Hepatocyte (in vitro differentiated cells): ENCODE measurements at regions not wholly inside any gene's neighbourhood (a gene's known extent, or its start where the extent isn't known, plus 50 kb on each side); places are given as distances from the start of the nearest gene placed in this dataset.
A peak's percentile ranks its signal among the peaks of the same experiment; 100 is the strongest.

ENCODE experiments used
- DNase-seq: peaks from one replicate; pipeline ENCODE4 v3.0.0-alpha.2; 2016; ENCODE audit warnings: low spot score
- H2AFZ ChIP-seq: fragments of 200-600 bp; sonication (generic); 2 replicates; pipeline ENCODE4 v1.6.0; 2016; ENCODE audit warnings: antibody characterized with exemption, mild to moderate bottlenecking
- H3K27ac ChIP-seq: fragments of 200-600 bp; sonication (generic); 2 replicates; pipeline ENCODE4 v1.5.1; 2016; ENCODE audit warnings: mild to moderate bottlenecking
- H3K27me3 ChIP-seq: fragments of 200-600 bp; sonication (generic); 2 replicates; pipeline ENCODE4 v1.6.1; 2016
- H3K36me3 ChIP-seq: fragments of 200-600 bp; sonication (generic); replicated peaks from 2 replicates; pipeline ENCODE4 v1.5.1; 2016; ENCODE audit warnings: low read depth; ENCODE audit not compliant: insufficient read depth
- H3K4me1 ChIP-seq: fragments of 200-600 bp; sonication (generic); 2 replicates; pipeline ENCODE4 v1.5.1; 2016; ENCODE audit warnings: mild to moderate bottlenecking, moderate library complexity; ENCODE audit not compliant: insufficient read depth
- H3K4me2 ChIP-seq: fragments of 200-600 bp; sonication (generic); 2 replicates; pipeline ENCODE4 v1.6.0; 2016
- H3K4me3 ChIP-seq: fragments of 200-600 bp; sonication (generic); 2 replicates; pipeline ENCODE4 v1.5.1; 2016; ENCODE audit warnings: mild to moderate bottlenecking
- H3K79me2 ChIP-seq: fragments of 200-600 bp; sonication (generic); 2 replicates; pipeline ENCODE4 v1.6.0; 2017; ENCODE audit warnings: mild to moderate bottlenecking
- H3K9me2 ChIP-seq: fragments of 200-600 bp; sonication (generic); replicated peaks from 2 replicates; pipeline ENCODE4 v1.6.0; 2017; ENCODE audit warnings: mild to moderate bottlenecking; ENCODE audit not compliant: insufficient read depth
- H3K9me3 ChIP-seq: fragments of 200-600 bp; sonication (generic); 2 replicates; pipeline ENCODE4 v1.5.1; 2016; ENCODE audit warnings: low read depth, mild to moderate bottlenecking
- H4K20me1 ChIP-seq: fragments of 200-600 bp; sonication (generic); 2 replicates; pipeline ENCODE4 v1.6.0; 2016; ENCODE audit warnings: mild to moderate bottlenecking; ENCODE audit not compliant: insufficient read depth, poor library complexity, severe bottlenecking
- CTCF ChIP-seq: fragments of 200-600 bp; sonication (generic); IDR thresholded peaks from 2 replicates; pipeline ENCODE4 v1.5.1; 2016; ENCODE audit warnings: antibody characterized with exemption, mild to moderate bottlenecking; ENCODE audit not compliant: poor library complexity
- EZH2 ChIP-seq: fragments of 200-600 bp; sonication (generic); IDR thresholded peaks from 2 replicates; pipeline ENCODE4 v1.6.1; 2016; ENCODE audit warnings: antibody characterized with exemption, mild to moderate bottlenecking, borderline replicate concordance
- EZH2phosphoT487 ChIP-seq: fragments of 200-600 bp; sonication (generic); IDR thresholded peaks from one replicate; pipeline ENCODE4 v1.6.1; 2018; ENCODE audit warnings: antibody characterized with exemption, mild to moderate bottlenecking, low read depth, moderate library complexity; ENCODE audit not compliant: unreplicated experiment, severe bottlenecking
- WGBS: methylation state at CpG from one replicate; pipeline ENCODE4 v1.1.6; 2016; ENCODE audit warnings: low lambda C conversion rate; ENCODE audit errors: missing lambda C conversion rate; 5-methylcytosine and 5-hydroxymethylcytosine counted together

GRCh38 chr2:175372704-175373701 lies 191.5 kb upstream of the ATP5MC3 start:
- H2AFZ ChIP-seq: no peak overlapping the region
- no peak for DNase-seq
- peaks cover 2% of the 10 kb centered on the region for H3K27me3 ChIP-seq
- no peak overlapping the region for H3K4me2 ChIP-seq
- H3K36me3 ChIP-seq: no peaks in the 10 kb centered on the region
- TF ChIP-seq EZH2phosphoT487: no peak
- TF ChIP-seq CTCF: no peak
- TF ChIP-seq EZH2: no peak
- H3K4me3 ChIP-seq: no peak overlapping the region
- 49% methylated on average over 8 of the region's 8 CpGs for WGBS
- H3K9me2 ChIP-seq: no peaks in the 10 kb centered on the region
- H3K4me1 ChIP-seq: no peaks in the 10 kb centered on the region
- H3K79me2 ChIP-seq: no peaks in the 10 kb centered on the region
- no peaks in the 10 kb centered on the region for H4K20me1 ChIP-seq
- no peaks in the 10 kb centered on the region for H3K9me3 ChIP-seq
- peak overlapping the region; percentile 11 for H3K27ac ChIP-seq

- H3K4me3 ChIP-seq: no peak overlapping the region
- no peak for DNase-seq
- no peaks in the 10 kb centered on the region for H3K9me2 ChIP-seq
- TF ChIP-seq CTCF: no peak
- TF ChIP-seq EZH2: no peak
- TF ChIP-seq EZH2phosphoT487: no peak
- peaks cover 2% of the 10 kb centered on the region for H3K27me3 ChIP-seq
- H3K79me2 ChIP-seq: no peaks in the 10 kb centered on the region
- H4K20me1 ChIP-seq: no peaks in the 10 kb centered on the region
- no peak overlapping the region for H2AFZ ChIP-seq
- peaks cover 5% of the 10 kb centered on the region for H3K4me1 ChIP-seq
- H3K27ac ChIP-seq: no peak overlapping the region
- H3K36me3 ChIP-seq: no peaks in the 10 kb centered on the region
- H3K4me2 ChIP-seq: no peak overlapping the region
- H3K9me3 ChIP-seq: no peaks in the 10 kb centered on the region
Measured at GRCh38 chr2:175371378-175371777, 189.9 kb upstream of the ATP5MC3 start.

DNA sequence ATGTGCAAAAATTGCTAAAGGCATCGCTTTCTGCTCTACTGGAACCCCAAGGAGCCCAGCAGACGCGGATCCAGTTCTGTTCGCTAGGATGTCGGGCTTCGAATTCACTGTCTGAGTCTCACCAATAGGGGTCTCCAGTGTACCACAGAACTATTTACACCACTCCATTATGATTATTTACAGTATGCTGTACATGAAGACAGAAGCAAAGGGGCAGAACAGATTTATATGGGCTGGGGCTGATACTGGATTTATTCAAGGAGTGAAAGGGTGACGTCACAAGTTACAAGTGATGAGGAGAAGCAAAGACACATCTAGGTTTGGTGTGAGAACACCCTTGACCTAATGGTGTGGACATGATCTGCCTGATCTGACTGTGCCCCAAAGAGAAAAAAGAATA lies 185.3 kb upstream of the ATP5MC3 start:
- peak overlapping the region; percentile 30 for H3K27ac ChIP-seq
- H4K20me1 ChIP-seq: no peaks in the 10 kb centered on the region
- peaks cover 5% of the 10 kb centered on the region for H3K4me1 ChIP-seq
- no peak overlapping the region for H3K4me2 ChIP-seq
- H3K4me3 ChIP-seq: no peak overlapping the region
- no peak overlapping the region for H2AFZ ChIP-seq
- DNase-seq: peak; percentile 75
- no peaks in the 10 kb centered on the region for H3K36me3 ChIP-seq
- no peaks in the 10 kb centered on the region for H3K9me2 ChIP-seq
- peaks cover 2% of the 10 kb centered on the region for H3K27me3 ChIP-seq
- H3K9me3 ChIP-seq: no peaks in the 10 kb centered on the region
- 5% methylated on average over 7 of the region's 7 CpGs for WGBS
- H3K79me2 ChIP-seq: no peaks in the 10 kb centered on the region
- peak; percentile 94 for TF ChIP-seq CTCF
- no peak for TF ChIP-seq EZH2
